ENCODE measurements at regions not wholly inside any gene's neighbourhood (a gene's known extent, or its start where the extent isn't known, plus 50 kb on each side); places are given as distances from the start of the nearest gene placed in this dataset.
A peak's percentile ranks its signal among the peaks of the same experiment; 100 is the strongest.

GRCh38 chr15:66630801-66631351 lies 65.1 kb upstream of the LCTL start (continued):
- 0 out of 2 replicates have a peak, but pooled peaks have one; percentile 43 for TF ChIP-seq ARID3A (IDR thresholded peaks at IDR 0.05; ENCODE audit: borderline replicate concordance, low read depth, low read length)
- peak; percentile 85 for TF ChIP-seq BCOR (IDR thresholded peaks at IDR 0.05)
- TF ChIP-seq ZBTB7A (IDR thresholded peaks at IDR 0.05; ENCODE audit: borderline replicate concordance, control insufficient read depth, low read depth, low read length): peak; percentile 97
- no peak for TF ChIP-seq POU5F1 (IDR thresholded peaks at IDR 0.05; ENCODE audit: borderline replicate concordance, low read depth, low read length, partially characterized antibody)
- TF ChIP-seq TAL1 (IDR thresholded peaks at IDR 0.05): peak; percentile 87
- peak; percentile 70 for TF ChIP-seq NCOA1 (IDR thresholded peaks at IDR 0.05; ENCODE audit: low read depth)
- peak; percentile 98 for TF ChIP-seq SOX6 (IDR thresholded peaks at IDR 0.05)
- TF ChIP-seq MGA (IDR thresholded peaks at IDR 0.05): no peak
- TF ChIP-seq YBX1 (IDR thresholded peaks at IDR 0.05): no peak
- TF ChIP-seq ZBTB5 (IDR thresholded peaks at IDR 0.05): no peak
- peak; percentile 93 for TF ChIP-seq TCF3 (CRISPR knock-in tag; IDR thresholded peaks at IDR 0.05)
- TF ChIP-seq NRF1 (conservative IDR thresholded peaks at IDR 0.05 in 1 of 2, IDR thresholded peaks at IDR 0.05 in 1 of 2): peak; percentile 39 to 41; a peak in 2 of 4 replicates
- TF ChIP-seq CCNT2 (IDR thresholded peaks at IDR 0.05; ENCODE audit: borderline replicate concordance, extremely low read depth, insufficient read length, low read depth, low read length): peak; percentile 98
- TF ChIP-seq MTA2 (IDR thresholded peaks at IDR 0.05; ENCODE audit: low read depth): peak; percentile 78

All from K562 (cell line).